Stomach (tissue), 4 donors: ENCODE measurements at regions not wholly inside any gene's neighbourhood (a gene's known extent, or its start where the extent isn't known, plus 50 kb on each side); places are given as distances from the start of the nearest gene placed in this dataset.

ENCODE experiments used
- EP300 ChIP-seq: sonication (generic); formaldehyde crosslinking; IDR thresholded peaks from one replicate; pipeline ENCODE4 v1.6.1; 2017; ENCODE audit warnings: antibody characterized with exemption
- POLR2A ChIP-seq, 4 donors: fragments of 450-650 bp; IDR thresholded peaks; one replicate each; pipeline ENCODE4 v1.6.1; 2016; ENCODE audit warnings: antibody characterized with exemption in 4 of 4, control low read depth in 2 of 4, mild to moderate bottlenecking in 1 of 4, moderate library complexity in 1 of 4
- TF ChIP-seq, protein P1 (sequence below), 7 experiments: fragments of 450-650 bp in 4 of 7; fragments of 200-600 bp in 3 of 7; sonication (generic) in 3 of 7; IDR thresholded peaks; one replicate each; pipeline ENCODE4 v1.5.1; 2016 to 2019; ENCODE audit warnings: antibody characterized with exemption in 7 of 7, control low read depth in 2 of 7, mild to moderate bottlenecking in 1 of 7

DNA sequence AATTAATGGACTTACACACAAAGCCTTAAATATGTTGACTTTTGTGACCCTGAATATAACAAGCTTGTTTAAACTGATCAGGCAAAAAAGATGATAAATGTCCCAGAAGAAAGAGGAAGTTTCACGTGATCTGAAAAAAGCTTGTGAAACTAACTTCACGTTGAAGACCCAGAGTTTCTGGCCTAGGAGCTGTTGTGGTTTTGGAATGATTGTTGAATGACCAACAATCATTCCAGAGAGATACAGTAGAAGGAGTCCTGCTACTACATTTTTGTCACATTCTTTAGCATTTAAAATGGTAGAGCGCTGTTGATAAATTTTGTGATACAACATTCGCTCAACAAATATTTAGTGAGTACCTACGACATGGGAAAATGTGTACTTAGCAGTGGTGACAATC is 143.1 kb upstream of the FBN2 start:
- no peak for TF ChIP-seq POLR2A (IDR thresholded peaks at IDR 0.05)
- TF ChIP-seq EP300, result no peak
- TF ChIP-seq, protein P1, sequence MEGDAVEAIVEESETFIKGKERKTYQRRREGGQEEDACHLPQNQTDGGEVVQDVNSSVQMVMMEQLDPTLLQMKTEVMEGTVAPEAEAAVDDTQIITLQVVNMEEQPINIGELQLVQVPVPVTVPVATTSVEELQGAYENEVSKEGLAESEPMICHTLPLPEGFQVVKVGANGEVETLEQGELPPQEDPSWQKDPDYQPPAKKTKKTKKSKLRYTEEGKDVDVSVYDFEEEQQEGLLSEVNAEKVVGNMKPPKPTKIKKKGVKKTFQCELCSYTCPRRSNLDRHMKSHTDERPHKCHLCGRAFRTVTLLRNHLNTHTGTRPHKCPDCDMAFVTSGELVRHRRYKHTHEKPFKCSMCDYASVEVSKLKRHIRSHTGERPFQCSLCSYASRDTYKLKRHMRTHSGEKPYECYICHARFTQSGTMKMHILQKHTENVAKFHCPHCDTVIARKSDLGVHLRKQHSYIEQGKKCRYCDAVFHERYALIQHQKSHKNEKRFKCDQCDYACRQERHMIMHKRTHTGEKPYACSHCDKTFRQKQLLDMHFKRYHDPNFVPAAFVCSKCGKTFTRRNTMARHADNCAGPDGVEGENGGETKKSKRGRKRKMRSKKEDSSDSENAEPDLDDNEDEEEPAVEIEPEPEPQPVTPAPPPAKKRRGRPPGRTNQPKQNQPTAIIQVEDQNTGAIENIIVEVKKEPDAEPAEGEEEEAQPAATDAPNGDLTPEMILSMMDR (IDR thresholded peaks at IDR 0.05), result no peak
